ENCODE measurements at regions not wholly inside any gene's neighbourhood (a gene's known extent, or its start where the extent isn't known, plus 50 kb on each side); places are given as distances from the start of the nearest gene placed in this dataset.

DNA sequence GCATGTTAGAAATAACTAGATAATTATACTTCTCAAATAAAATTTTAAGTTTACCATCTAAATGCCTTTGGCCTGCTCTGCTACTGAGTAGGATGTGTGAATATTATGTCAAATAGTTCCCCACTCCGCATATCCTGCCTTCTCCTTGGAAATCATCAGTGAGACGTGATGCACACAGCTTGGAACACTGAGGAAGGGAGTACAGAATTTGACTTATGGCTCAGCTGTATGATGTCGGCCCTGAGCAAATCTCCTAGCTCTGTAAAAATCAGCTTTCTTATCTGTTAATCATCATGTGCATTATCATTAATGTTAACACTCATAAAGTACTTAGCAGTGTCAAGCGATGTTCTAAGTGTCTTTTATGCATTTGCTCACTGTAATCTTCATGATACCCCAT, 241.0 kb upstream of the ANKRD50 start:
- TF ChIP-seq, protein P1, sequence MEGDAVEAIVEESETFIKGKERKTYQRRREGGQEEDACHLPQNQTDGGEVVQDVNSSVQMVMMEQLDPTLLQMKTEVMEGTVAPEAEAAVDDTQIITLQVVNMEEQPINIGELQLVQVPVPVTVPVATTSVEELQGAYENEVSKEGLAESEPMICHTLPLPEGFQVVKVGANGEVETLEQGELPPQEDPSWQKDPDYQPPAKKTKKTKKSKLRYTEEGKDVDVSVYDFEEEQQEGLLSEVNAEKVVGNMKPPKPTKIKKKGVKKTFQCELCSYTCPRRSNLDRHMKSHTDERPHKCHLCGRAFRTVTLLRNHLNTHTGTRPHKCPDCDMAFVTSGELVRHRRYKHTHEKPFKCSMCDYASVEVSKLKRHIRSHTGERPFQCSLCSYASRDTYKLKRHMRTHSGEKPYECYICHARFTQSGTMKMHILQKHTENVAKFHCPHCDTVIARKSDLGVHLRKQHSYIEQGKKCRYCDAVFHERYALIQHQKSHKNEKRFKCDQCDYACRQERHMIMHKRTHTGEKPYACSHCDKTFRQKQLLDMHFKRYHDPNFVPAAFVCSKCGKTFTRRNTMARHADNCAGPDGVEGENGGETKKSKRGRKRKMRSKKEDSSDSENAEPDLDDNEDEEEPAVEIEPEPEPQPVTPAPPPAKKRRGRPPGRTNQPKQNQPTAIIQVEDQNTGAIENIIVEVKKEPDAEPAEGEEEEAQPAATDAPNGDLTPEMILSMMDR (IDR thresholded peaks at IDR 0.05), result no peak
- TF ChIP-seq EP300 (IDR thresholded peaks at IDR 0.05; ENCODE audit: low read depth), result no peak
- no peak for TF ChIP-seq POLR2A (IDR thresholded peaks at IDR 0.05)
- no peak for TF ChIP-seq POLR2AphosphoS5 (IDR thresholded peaks at IDR 0.05)

All from transverse colon (tissue), 4 donors.